Breast epithelium (tissue), 3 donors: ENCODE measurements at regions not wholly inside any gene's neighbourhood (a gene's known extent, or its start where the extent isn't known, plus 50 kb on each side); places are given as distances from the start of the nearest gene placed in this dataset.

Experiments used
- POLR2A ChIP-seq: fragments of 450-650 bp; IDR thresholded peaks from one replicate; pipeline ENCODE4 v1.6.1; 2016; ENCODE audit warnings: antibody characterized with exemption, mild to moderate bottlenecking, moderate library complexity
- POLR2AphosphoS5 ChIP-seq, 3 donors: sonication (generic); formaldehyde crosslinking; IDR thresholded peaks; one replicate each; pipeline ENCODE4 v1.6.1; 2017; ENCODE audit warnings: antibody characterized with exemption in 3 of 3

GRCh38 chr6:122524056-122524455 is 52.4 kb upstream of the SERINC1 start:
- TF ChIP-seq POLR2A (no peak), POLR2AphosphoS5 (IDR thresholded peaks at IDR 0.05) (no peak)
